Activated T-cell treated with anti-CD3 and anti-CD28 coated beads for 24 hours (primary cell): ENCODE measurements at regions not wholly inside any gene's neighbourhood (a gene's known extent, or its start where the extent isn't known, plus 50 kb on each side); places are given as distances from the start of the nearest gene placed in this dataset.
A peak's percentile ranks its signal among the peaks of the same experiment; 100 is the strongest.
"Not testable (repeated sequence)": the region's sequence is repeated elsewhere in the genome, so short reads cannot be mapped to it uniquely, and the experiment has no call there.

Experiments used
- DNase-seq: peaks from one replicate; pipeline ENCODE4 v3.0.0-alpha.2; 2020; ENCODE audit warnings: low read depth

DNA sequence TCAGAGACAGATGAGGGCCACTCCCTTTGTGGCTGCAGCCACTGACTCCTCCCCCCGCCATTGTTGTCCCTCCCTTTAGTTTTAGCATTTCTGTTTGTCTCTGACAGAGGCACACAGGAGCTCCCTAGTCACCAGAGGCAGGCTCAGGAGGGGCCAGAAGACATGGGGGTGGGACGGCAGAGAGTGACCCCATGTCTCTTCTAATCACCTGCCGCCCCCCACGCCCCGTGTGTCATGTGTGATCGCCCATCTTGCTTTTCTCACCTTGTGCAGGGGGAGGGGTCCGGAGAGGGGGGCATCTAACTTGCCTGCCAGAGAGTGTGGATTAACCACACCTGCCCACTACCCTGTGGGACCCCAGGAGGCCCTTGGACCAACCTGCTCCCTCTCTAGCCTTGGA lies 246.7 kb upstream of the TP53TG3C start:
- not testable (repeated sequence) for DNase-seq

GRCh38 chr16:32946041-32946560 lies 247.9 kb upstream of the TP53TG3C start:
- DNase-seq: not testable (repeated sequence)

DNA sequence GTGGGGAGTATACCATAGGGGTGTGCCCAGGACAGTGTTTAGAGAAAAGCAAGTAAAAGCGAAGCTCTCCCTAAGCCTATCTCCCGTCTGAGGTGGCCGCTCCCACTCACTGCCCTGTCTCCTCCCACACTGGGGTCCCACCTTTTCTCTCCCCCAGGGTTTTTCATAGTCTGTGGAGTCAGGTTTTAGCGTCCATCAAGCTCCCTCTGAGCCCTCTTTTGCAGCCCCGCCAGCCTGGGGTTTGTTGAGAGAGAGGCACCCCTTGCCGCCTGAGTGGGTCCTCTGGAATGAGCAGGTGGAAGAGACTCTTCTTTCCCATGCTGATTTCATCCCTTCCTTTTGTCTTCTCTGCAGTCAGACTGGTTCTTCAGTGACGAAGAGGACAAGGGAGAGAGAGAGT lies 248.7 kb upstream of the TP53TG3C start:
- not testable (repeated sequence) for DNase-seq

DNA sequence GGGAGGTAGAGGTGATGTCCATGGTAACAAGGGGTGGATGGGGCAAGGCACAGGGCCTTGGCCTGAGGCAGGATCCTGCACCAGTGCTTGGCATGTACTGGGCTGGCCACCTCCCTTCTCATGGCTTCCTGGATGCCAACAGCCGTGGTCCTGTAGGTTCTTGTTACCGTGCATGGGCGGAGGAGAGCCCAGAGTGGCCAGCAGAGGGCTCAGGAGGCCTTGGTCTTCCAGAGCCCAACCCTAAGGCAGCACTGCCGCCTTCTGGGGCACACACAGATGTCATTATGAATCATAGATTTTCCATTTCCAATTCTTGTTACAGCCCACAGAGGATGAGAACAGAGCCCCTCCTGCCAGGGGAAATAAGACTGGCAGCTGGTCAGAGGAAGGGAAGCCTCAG lies 254.2 kb upstream of the TP53TG3C start:
- DNase-seq: not testable (repeated sequence)

- not testable (repeated sequence) for DNase-seq
Observed at GRCh38 chr16:32937929-32938328, 256.1 kb upstream of the TP53TG3C start.

DNA sequence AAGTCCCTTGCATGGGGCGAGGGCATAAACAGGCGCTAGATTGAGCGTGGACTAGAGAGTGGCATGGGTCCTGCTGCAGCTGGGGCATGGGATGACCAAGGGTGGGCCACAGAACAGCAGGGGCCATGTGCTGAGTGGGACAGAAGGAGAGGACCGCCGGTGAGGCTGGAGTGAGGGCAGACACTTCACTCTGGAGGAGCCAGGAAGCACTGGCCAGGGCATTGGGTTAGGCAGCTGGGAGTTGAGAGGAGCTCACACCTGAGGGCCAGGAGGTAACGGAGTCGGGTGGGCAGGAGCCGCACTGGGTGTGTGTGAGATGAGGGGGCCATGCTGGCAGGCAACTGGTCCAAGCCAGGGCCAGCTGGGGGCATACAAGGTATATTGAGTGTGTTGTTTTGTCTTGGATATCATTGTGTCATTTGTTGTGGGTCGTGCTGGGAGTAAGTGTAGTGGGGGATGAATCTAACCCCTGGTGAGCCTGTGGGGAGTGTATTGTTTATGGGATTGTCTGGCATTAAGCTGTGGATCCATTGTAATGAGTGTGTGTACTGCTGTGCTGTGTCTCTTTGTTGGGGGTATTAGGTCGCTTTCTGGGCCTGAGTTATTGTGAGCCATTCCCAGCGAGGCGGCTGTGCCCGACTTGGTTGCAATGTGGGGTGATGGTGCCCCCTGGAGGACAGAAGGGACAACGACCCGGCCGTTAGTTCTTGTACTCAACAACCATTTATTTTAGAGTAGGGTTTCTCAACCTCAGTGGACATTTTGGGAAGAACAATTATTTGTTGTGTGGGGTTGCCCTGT lies 256.5 kb upstream of the TP53TG3 start:
- peak; percentile 3 for DNase-seq

GRCh38 chr16:32925192-32925591 lies 249.2 kb upstream of the TP53TG3 start:
- DNase-seq: not testable (repeated sequence)

- DNase-seq: not testable (repeated sequence)
Observed at GRCh38 chr16:32922578-32922977, 246.6 kb upstream of the TP53TG3 start.

DNA sequence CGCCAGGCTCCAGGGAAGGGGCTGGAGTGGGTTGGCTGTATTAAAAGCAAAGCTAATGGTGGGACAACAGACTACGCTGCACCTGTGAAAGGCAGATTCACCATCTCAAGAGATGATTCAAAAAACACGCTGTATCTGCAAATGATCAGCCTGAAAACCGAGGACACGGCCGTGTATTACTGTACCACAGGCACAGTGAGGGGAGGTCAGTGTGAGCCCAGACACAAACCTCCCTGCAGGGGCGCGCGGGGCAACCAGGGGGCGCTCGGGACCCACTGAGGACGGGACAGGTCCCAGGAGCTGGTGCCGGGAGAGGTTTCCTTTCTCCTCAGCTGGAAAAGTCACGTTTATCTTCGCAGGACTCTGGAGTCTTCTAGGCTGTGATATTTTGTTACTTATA lies 239.4 kb upstream of the TP53TG3 start:
- DNase-seq: not testable (repeated sequence)

GRCh38 chr16:32897782-32898181 lies 221.8 kb upstream of the TP53TG3 start:
- peak; percentile 16 for DNase-seq

DNA sequence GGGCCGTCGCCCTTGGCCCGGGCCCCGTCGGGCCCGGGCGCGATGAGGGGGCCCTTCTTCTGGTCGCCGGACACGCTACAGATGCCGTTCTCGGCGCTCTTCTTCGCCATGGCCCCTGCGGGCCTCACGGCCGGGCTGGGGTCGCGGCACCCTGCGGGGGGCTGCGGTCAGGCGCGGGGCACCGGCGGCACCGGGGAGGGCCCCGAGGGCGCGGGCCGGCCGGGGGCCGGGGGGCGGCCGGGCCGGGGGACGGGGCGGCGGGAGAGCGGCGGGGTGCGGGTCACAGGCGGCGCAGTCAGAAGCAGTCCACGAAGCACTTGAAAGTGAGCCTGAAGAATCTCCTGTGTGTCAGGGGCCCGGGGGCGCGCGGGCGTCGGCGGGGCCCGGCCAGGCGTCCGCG lies 209.4 kb upstream of the TP53TG3 start:
- not testable (repeated sequence) for DNase-seq

DNA sequence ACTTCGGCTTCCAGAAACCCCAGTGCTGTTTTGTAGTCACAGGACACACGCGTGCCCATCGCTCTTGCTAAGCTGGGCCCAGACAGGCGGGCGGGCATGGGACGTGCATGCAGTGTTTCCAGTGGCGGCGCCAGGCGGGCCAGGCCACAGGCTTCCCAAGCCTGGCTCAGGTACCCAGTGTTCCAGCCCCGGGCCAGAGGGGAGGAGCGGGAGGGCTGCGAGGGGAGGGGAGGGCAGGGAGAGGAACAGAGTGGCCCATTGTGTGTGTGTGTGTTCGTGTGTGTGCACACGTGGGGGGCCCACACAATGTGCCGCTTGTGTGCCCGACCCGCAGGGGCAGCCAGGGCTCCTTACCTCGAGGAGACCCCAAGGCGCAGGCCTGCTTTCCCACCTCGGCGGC lies 208.6 kb upstream of the TP53TG3 start:
- not testable (repeated sequence) for DNase-seq

GRCh38 chr16:32882328-32882857 lies 206.4 kb upstream of the TP53TG3 start:
- DNase-seq: not testable (repeated sequence)

GRCh38 chr16:32881631-32882030 lies 205.7 kb upstream of the TP53TG3 start:
- not testable (repeated sequence) for DNase-seq

DNA sequence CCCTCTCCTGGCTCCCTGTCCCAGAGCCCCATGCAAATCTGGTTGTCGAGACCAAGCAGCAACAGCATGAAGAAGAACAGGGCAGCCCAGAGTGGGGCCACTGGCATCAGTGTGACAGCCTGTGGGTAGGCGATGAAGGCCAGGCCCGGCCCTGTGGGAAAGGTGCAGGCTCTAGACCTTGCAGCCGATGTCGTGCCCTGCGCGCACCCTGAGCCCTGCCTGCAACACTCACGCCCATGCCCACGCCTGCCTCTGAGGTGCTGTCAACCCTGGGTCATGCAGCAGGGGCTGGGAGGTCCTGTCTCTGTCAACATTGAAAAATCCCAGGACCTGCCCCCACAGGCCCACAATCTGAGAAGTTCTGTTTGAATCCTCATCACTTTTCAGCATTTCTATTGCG lies 204.0 kb upstream of the TP53TG3 start:
- not testable (repeated sequence) for DNase-seq

- not testable (repeated sequence) for DNase-seq
Observed at GRCh38 chr16:32876718-32877117, 200.8 kb upstream of the TP53TG3 start.

DNA sequence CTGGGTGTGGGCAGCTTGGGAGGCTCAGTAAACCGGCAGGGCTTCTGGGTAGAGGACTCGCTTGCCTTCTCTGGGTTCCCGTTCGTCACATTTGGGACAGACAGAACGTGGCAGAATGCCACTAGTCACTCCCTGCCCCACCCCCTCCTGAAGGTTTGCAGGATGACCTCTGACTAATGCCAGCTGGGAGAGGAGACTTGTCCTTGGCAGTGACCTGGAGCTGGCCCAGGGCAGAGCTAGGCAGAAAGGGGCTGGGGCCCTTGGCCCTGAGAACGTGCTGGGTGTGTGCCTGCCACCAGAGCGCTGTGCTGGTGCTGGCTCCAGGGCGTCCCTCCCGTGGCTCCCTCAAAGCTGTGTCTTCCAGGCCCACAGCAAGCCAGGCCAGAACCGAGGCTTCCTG lies 197.8 kb upstream of the TP53TG3 start:
- not testable (repeated sequence) for DNase-seq

DNA sequence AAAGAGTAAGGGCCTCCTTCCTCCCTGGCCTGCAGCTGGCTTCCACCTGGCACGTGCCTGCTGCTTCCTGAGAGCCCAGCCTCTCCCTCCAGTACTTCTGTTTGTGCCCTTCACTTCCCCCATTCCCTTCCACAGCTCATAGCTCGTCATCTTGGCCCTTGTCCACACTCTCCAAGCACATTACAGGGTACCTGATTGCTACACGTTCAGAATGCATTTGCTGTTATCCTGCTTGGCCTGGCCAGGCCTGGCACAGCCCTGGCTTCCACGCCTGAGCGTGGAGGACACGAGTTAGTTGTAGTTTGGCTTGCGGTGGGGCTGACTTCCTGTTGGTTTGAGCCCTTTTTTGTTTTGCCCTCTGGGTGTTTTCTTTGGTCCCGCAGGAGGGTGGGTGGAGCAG lies 197.2 kb upstream of the TP53TG3 start:
- DNase-seq: not testable (repeated sequence)

DNA sequence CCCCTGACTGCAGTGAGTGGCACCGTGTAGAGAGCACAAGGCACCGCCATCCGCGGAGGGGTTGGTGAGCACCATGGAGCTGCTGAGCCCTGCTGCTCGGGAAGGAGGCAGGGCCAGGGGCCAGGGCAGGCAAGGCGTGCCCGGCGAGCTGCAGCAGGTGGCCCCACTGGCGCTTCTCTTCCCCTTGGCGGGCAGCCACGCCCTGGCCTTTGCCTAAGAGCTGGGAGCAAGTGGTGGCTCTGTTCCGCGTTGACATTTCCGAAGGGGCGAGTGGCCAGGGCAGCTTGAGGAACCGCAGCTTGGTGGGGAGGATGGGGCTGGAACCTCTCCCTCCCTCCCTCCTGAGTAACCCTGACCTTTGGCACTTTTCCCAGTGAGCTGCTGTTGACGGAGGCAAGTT lies 194.7 kb upstream of the TP53TG3 start:
- not testable (repeated sequence) for DNase-seq

DNA sequence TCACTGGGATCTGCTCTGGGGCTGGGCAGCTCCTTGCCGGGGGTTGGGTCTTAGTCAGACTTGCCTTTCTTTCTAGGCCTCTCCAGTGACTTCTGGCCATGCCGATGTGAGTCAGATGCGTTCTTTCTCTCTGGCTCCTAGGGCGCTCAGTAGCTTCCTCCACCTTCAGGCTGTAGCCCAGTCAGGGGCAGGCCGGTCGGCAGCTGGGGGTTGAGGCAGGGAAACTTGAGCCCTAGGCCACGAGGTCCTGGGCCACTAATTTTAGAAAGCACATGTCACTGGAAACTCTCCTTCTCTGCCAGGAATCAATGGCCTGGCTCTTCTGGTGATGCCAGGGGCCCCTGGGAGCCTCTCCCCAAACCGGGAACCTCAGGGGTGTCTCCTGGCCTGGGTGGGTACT lies 192.4 kb upstream of the TP53TG3 start:
- DNase-seq: not testable (repeated sequence)

DNA sequence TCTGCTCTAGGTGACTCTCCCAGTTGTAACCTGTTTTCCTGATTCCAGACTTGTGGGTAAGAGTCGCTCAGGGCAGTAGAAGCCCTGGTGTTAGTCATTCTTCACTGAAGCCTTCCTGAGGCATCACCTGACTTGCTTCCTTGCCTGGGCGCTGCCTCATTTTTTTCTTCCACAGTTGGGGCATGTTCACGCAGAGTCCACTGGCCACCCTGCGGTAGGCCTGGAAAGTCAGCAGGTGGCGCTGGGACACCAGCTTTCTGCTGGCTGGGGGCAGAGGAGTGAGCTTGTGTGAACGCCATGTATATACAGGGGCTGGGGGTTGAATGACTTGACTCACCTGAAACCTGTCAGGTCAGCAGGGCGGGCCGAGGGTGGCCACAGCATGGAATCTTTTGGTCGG lies 189.3 kb upstream of the TP53TG3 start:
- not testable (repeated sequence) for DNase-seq

GRCh38 chr16:32861476-32862201 lies 185.7 kb upstream of the TP53TG3 start:
- not testable (repeated sequence) for DNase-seq

DNA sequence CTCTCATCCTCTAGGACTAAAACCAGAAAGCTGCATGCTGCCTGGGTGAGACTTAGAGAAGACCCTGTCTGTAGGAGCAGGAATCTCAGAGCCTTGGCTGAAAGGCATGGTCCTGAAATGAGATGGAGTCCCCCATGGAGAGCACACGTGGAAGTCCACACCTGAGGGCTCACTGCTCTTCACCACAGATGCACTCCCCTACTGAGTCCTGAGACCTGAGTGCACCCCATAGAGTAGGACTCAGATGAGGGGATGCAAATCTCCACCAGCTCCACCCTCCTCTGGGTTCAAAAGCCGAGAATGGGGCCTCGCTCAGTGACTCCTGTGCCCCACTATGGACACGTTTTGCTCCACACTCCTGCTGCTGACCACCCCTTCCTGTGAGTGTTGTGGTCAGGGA lies 171.4 kb upstream of the TP53TG3 start:
- not testable (repeated sequence) for DNase-seq
